Type B pancreatic cell (in vitro differentiated cells): ENCODE measurements at regions not wholly inside any gene's neighbourhood (a gene's known extent, or its start where the extent isn't known, plus 50 kb on each side); places are given as distances from the start of the nearest gene placed in this dataset.

Experiments used
- DNase-seq: peaks from one replicate; pipeline ENCODE4 v3.0.0; 2021; ENCODE audit warnings: mixed read lengths; ENCODE audit not compliant: unreplicated experiment; ENCODE audit errors: extremely low spot score
- H3K27ac Mint-ChIP-seq: 2 replicates; pipeline ENCODE4 v1.8.0; 2021; ENCODE audit warnings: mild to moderate bottlenecking, mixed read lengths
- H3K27me3 Mint-ChIP-seq: 2 replicates; pipeline ENCODE4 v1.8.0; 2021; ENCODE audit warnings: mixed read lengths
- H3K36me3 Mint-ChIP-seq: 2 replicates; pipeline ENCODE4 v1.8.0; 2021; ENCODE audit warnings: mixed read lengths
- H3K4me1 Mint-ChIP-seq: one replicate; pipeline ENCODE4 v1.8.0; 2021; ENCODE audit warnings: mixed read lengths; ENCODE audit not compliant: unreplicated experiment
- H3K4me3 Mint-ChIP-seq: 2 replicates; pipeline ENCODE4 v1.8.0; 2021; ENCODE audit warnings: mild to moderate bottlenecking, mixed read lengths
- H3K9me3 Mint-ChIP-seq: 2 replicates; pipeline ENCODE4 v1.8.0; 2021; ENCODE audit warnings: mixed read lengths
- TF ChIP-seq, protein P1 (sequence below): fragments of 200-600 bp; sonication (generic); conservative IDR thresholded peaks from 2 replicates; pipeline ENCODE4 v1.5.0; 2021; ENCODE audit warnings: antibody characterized with exemption, mild to moderate bottlenecking

DNA sequence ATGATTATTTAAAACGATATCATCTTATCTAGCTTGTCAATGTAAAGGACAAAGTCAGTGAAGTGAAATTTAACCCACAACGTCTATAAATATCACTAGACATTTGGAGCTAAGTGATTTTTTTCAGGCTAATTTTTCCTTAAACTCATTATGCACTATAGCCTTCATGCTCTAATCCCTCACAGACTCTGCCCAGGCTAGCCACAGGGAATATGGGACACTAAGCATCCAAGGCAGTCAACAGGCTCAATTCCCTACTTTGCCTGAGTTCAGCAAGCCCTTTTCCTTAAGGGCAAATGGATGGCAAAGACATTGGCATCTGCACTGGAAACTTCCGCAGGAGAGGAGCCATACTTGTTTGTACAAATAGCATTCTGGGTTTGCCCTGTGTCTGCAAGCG, 577.0 kb downstream of the LMO4 start:
- Mint-ChIP-seq H3K27me3 (no peaks in the 10 kb centered on the region), H3K36me3 (no peaks in the 10 kb centered on the region), H3K4me1 (peaks cover 15% of the 10 kb centered on the region), H3K27ac (no peak overlapping the region), H3K4me3 (no peak overlapping the region), H3K9me3 (no peaks in the 10 kb centered on the region)
- TF ChIP-seq, protein P1, sequence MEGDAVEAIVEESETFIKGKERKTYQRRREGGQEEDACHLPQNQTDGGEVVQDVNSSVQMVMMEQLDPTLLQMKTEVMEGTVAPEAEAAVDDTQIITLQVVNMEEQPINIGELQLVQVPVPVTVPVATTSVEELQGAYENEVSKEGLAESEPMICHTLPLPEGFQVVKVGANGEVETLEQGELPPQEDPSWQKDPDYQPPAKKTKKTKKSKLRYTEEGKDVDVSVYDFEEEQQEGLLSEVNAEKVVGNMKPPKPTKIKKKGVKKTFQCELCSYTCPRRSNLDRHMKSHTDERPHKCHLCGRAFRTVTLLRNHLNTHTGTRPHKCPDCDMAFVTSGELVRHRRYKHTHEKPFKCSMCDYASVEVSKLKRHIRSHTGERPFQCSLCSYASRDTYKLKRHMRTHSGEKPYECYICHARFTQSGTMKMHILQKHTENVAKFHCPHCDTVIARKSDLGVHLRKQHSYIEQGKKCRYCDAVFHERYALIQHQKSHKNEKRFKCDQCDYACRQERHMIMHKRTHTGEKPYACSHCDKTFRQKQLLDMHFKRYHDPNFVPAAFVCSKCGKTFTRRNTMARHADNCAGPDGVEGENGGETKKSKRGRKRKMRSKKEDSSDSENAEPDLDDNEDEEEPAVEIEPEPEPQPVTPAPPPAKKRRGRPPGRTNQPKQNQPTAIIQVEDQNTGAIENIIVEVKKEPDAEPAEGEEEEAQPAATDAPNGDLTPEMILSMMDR: no peak
- no peak for DNase-seq

DNA sequence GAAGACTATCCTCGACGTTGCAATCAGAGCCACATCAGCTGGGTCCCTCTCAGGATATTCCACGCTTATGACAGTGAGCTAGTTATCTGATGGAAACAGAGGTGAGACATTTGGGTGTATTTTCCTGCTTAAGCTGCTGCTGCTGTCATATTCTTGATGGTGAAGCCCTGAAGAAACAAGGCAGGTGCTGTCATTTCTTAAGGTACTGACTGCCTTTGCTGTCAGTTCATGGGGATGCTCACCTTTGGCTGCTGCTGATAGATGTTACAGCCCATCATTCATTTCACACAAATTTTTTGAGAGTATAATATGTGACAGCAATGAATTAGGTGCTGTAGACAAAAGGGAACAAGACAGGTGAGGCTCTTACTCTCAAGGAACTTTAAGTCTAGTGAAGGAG, 577.4 kb downstream of the LMO4 start:
- DNase-seq: no peak
- H3K27me3 Mint-ChIP-seq: no peaks in the 10 kb centered on the region
- H3K4me3 Mint-ChIP-seq: no peak overlapping the region
- H3K27ac Mint-ChIP-seq: no peak overlapping the region
- H3K4me1 Mint-ChIP-seq: peaks cover 15% of the 10 kb centered on the region
- no peaks in the 10 kb centered on the region for H3K36me3 Mint-ChIP-seq
- TF ChIP-seq, protein P1: no peak
- H3K9me3 Mint-ChIP-seq: no peaks in the 10 kb centered on the region

DNA sequence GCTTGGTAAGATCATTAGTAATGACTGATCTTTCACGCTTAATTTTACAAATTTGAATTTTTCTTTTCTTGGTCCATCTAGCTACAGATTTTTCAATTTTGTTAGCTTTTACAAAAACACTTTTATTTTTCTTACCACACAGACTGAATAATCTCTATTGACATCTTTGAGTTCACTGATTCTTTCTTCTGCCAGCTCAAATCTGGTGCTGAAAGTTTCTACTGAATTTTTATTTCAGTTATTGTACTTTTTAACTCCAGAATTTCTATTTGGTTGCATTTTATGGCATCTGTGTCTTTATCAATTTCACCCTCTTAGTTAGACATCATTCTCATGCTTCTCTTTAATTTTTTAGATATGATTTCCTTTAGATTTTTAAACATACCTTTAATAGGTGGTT, 584.7 kb downstream of the LMO4 start:
- H3K27ac Mint-ChIP-seq: no peak overlapping the region
- H3K27me3 Mint-ChIP-seq: no peaks in the 10 kb centered on the region
- no peak for DNase-seq
- TF ChIP-seq, protein P1: no peak
- H3K4me3 Mint-ChIP-seq: no peak overlapping the region
- H3K9me3 Mint-ChIP-seq: peaks cover 4% of the 10 kb centered on the region
- H3K4me1 Mint-ChIP-seq: peaks cover 7% of the 10 kb centered on the region
- no peaks in the 10 kb centered on the region for H3K36me3 Mint-ChIP-seq

- no peak overlapping the region for H3K27ac Mint-ChIP-seq
These were observed 585.7 kb downstream of the LMO4 start for GRCh38 chr1:87914396-87914795.

GRCh38 chr1:87915771-87916170, 587.1 kb downstream of the LMO4 start:
- TF ChIP-seq, protein P1: no peak

More at GRCh38 chr1:87914396-87914795, 585.7 kb downstream of the LMO4 start:
- TF ChIP-seq, protein P1: no peak
- no peak for DNase-seq
- no peaks in the 10 kb centered on the region for H3K27me3 Mint-ChIP-seq
- no peaks in the 10 kb centered on the region for H3K36me3 Mint-ChIP-seq
- peaks cover 8% of the 10 kb centered on the region for H3K4me1 Mint-ChIP-seq
- H3K4me3 Mint-ChIP-seq: no peak overlapping the region
- H3K9me3 Mint-ChIP-seq: peaks cover 4% of the 10 kb centered on the region

GRCh38 chr1:87916965-87917364, 588.3 kb downstream of the LMO4 start:
- Mint-ChIP-seq H3K36me3 (no peaks in the 10 kb centered on the region), H3K9me3 (peaks cover 4% of the 10 kb centered on the region), H3K27me3 (no peaks in the 10 kb centered on the region), H3K27ac (no peak overlapping the region), H3K4me3 (no peak overlapping the region), H3K4me1 (peaks cover 8% of the 10 kb centered on the region)
- DNase-seq: no peak
- TF ChIP-seq, protein P1: no peak

More at GRCh38 chr1:87915771-87916170, 587.1 kb downstream of the LMO4 start:
- Mint-ChIP-seq H3K27ac (no peak overlapping the region), H3K9me3 (peaks cover 4% of the 10 kb centered on the region), H3K27me3 (no peaks in the 10 kb centered on the region), H3K4me1 (peaks cover 8% of the 10 kb centered on the region), H3K36me3 (no peaks in the 10 kb centered on the region), H3K4me3 (no peak overlapping the region)
- no peak for DNase-seq
